SK-N-SH treated with all-trans-retinoic acid at 6 μM for 48 hours (cell line): ENCODE measurements at regions not wholly inside any gene's neighbourhood (a gene's known extent, or its start where the extent isn't known, plus 50 kb on each side); places are given as distances from the start of the nearest gene placed in this dataset.

Experiments used
- ESRRG ChIP-seq: fragments of 250-450 bp; sonication (Bioruptor Pico); IDR thresholded peaks from 2 replicates; pipeline ENCODE4 v1.6.1; 2021; ENCODE audit warnings: mild to moderate bottlenecking
- PATZ1 ChIP-seq: fragments of 250-450 bp; sonication (Bioruptor Pico); IDR thresholded peaks from 2 replicates; pipeline ENCODE4 v1.8.0; 2020; ENCODE audit warnings: mild to moderate bottlenecking, moderate library complexity, borderline replicate concordance
- PPARA ChIP-seq: fragments of 250-450 bp; sonication (Bioruptor Pico); IDR thresholded peaks from 2 replicates; pipeline ENCODE4 v1.5.0; 2020; ENCODE audit warnings: mild to moderate bottlenecking, borderline replicate concordance

GRCh38 chr10:62639144-62639543 lies 165.4 kb upstream of the ADO start:
- TF ChIP-seq PATZ1 (no peak), ESRRG (CRISPR knock-in tag) (no peak), PPARA (CRISPR knock-in tag) (no peak)
